ENCODE measurements at regions not wholly inside any gene's neighbourhood (a gene's known extent, or its start where the extent isn't known, plus 50 kb on each side); places are given as distances from the start of the nearest gene placed in this dataset.

DNA sequence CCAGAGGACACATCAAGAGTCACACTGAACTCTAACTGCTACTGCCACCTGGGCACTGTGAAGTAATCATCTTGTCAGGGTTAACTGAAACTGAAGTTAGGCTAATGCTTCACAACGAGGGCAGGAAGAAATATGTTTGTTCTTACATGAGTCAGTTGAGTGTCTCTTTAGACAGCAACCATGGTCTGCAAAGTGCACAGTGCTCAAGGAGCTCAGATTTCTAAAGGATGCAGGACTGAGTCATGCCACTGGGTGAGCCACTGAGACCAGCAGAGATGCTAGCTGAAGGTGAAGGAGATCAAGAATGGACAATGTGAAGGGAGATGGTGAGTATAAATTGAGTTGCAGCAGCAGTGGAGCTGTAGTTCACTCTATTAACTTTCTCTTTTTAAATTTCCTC is 76.0 kb upstream of the CTTNBP2 start:
- H3K4me1 Mint-ChIP-seq (ENCODE audit: low read depth, unreplicated experiment), result no peaks in the 10 kb centered on the region
- H3K27me3 Mint-ChIP-seq (ENCODE audit: unreplicated experiment), result no peaks in the 10 kb centered on the region
- H3K27ac Mint-ChIP-seq (ENCODE audit: unreplicated experiment), result no peak overlapping the region
- H3K36me3 Mint-ChIP-seq (ENCODE audit: unreplicated experiment), result no peaks in the 10 kb centered on the region
- H3K9me3 Mint-ChIP-seq (ENCODE audit: unreplicated experiment), result no peaks in the 10 kb centered on the region
- H3K4me3 Mint-ChIP-seq (ENCODE audit: unreplicated experiment), result no peak overlapping the region
- no peak for TF ChIP-seq CTCF (IDR thresholded peaks at IDR 0.05; ENCODE audit: partially characterized antibody, unreplicated experiment)
- no peak for DNase-seq

GRCh38 chr7:117950601-117951260 is 77.5 kb upstream of the CTTNBP2 start:
- Mint-ChIP-seq H3K9me3 (ENCODE audit: unreplicated experiment) (no peaks in the 10 kb centered on the region), H3K4me3 (ENCODE audit: unreplicated experiment) (no peak overlapping the region), H3K4me1 (ENCODE audit: low read depth, unreplicated experiment) (no peaks in the 10 kb centered on the region), H3K36me3 (ENCODE audit: unreplicated experiment) (no peaks in the 10 kb centered on the region), H3K27me3 (ENCODE audit: unreplicated experiment) (no peaks in the 10 kb centered on the region), H3K27ac (ENCODE audit: unreplicated experiment) (no peak overlapping the region)
- DNase-seq, result no peak
- TF ChIP-seq CTCF (IDR thresholded peaks at IDR 0.05; ENCODE audit: partially characterized antibody, unreplicated experiment), result no peak

DNA sequence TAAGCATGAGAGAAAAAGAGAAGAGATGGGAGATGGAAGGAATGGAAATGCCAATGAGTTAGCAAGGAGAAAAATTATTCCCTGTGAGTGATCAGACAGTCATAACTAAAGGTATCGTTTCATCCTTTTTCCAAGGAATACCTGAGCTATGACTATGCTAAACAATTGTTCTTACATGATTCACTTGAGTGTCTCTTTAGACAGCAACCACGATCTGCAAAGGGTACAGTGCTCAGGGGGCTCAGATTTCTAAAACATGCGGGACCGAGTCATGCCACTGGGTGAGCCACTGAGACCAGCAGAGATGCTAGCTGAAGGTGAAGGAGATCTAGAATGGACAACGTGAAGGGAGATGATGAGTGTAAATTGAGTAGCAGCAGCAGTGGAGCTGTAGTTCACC is 78.0 kb upstream of the CTTNBP2 start:
- H3K9me3 Mint-ChIP-seq (ENCODE audit: unreplicated experiment), result no peaks in the 10 kb centered on the region
- no peak for TF ChIP-seq CTCF (IDR thresholded peaks at IDR 0.05; ENCODE audit: partially characterized antibody, unreplicated experiment)
- no peak overlapping the region for H3K4me3 Mint-ChIP-seq (ENCODE audit: unreplicated experiment)
- no peak overlapping the region for H3K27ac Mint-ChIP-seq (ENCODE audit: unreplicated experiment)
- no peaks in the 10 kb centered on the region for H3K36me3 Mint-ChIP-seq (ENCODE audit: unreplicated experiment)
- no peak for DNase-seq
- H3K4me1 Mint-ChIP-seq (ENCODE audit: low read depth, unreplicated experiment), result no peaks in the 10 kb centered on the region
- H3K27me3 Mint-ChIP-seq (ENCODE audit: unreplicated experiment), result no peaks in the 10 kb centered on the region

- no peaks in the 10 kb centered on the region for H3K4me1 Mint-ChIP-seq (ENCODE audit: low read depth, unreplicated experiment)
- no peak for TF ChIP-seq CTCF (IDR thresholded peaks at IDR 0.05; ENCODE audit: partially characterized antibody, unreplicated experiment)
- H3K4me3 Mint-ChIP-seq (ENCODE audit: unreplicated experiment), result no peak overlapping the region
- no peak for DNase-seq
- H3K27me3 Mint-ChIP-seq (ENCODE audit: unreplicated experiment), result no peaks in the 10 kb centered on the region
- H3K27ac Mint-ChIP-seq (ENCODE audit: unreplicated experiment), result no peak overlapping the region
- no peaks in the 10 kb centered on the region for H3K36me3 Mint-ChIP-seq (ENCODE audit: unreplicated experiment)
- no peaks in the 10 kb centered on the region for H3K9me3 Mint-ChIP-seq (ENCODE audit: unreplicated experiment)
Observed at GRCh38 chr7:117951691-117952280, 78.5 kb upstream of the CTTNBP2 start.

- Mint-ChIP-seq H3K9me3 (ENCODE audit: unreplicated experiment) (no peaks in the 10 kb centered on the region), H3K4me1 (ENCODE audit: low read depth, unreplicated experiment) (no peaks in the 10 kb centered on the region), H3K27ac (ENCODE audit: unreplicated experiment) (no peak overlapping the region), H3K4me3 (ENCODE audit: unreplicated experiment) (no peak overlapping the region), H3K36me3 (ENCODE audit: unreplicated experiment) (no peaks in the 10 kb centered on the region), H3K27me3 (ENCODE audit: unreplicated experiment) (no peaks in the 10 kb centered on the region)
- no peak for TF ChIP-seq CTCF (IDR thresholded peaks at IDR 0.05; ENCODE audit: partially characterized antibody, unreplicated experiment)
- DNase-seq, result no peak
Observed at GRCh38 chr7:117955046-117955445, 81.8 kb upstream of the CTTNBP2 start.
